ENCODE measurements at regions not wholly inside any gene's neighbourhood (a gene's known extent, or its start where the extent isn't known, plus 50 kb on each side); places are given as distances from the start of the nearest gene placed in this dataset.

GRCh38 chr18:54714851-54715250 lies 113.4 kb upstream of the RAB27B start:
- TF ChIP-seq CTCF (IDR thresholded peaks at IDR 0.05) (no peak), POLR2A (IDR thresholded peaks at IDR 0.05) (no peak)
